ENCODE measurements at regions not wholly inside any gene's neighbourhood (a gene's known extent, or its start where the extent isn't known, plus 50 kb on each side); places are given as distances from the start of the nearest gene placed in this dataset.

GRCh38 chr2:67888351-67889005 lies 174.3 kb downstream of the C1D start:
- Histone ChIP-seq H3K4me3 (no peak overlapping the region), H3K27me3 (no peaks in the 10 kb centered on the region), H3K27ac (no peak overlapping the region), H3K4me1 (replicated peaks in 1 of 2) (no peaks in the 10 kb centered on the region), H3K9me3 (replicated peaks in 1 of 3) (no peaks in the 10 kb centered on the region), H3K36me3 (replicated peaks in 1 of 2) (no peaks in the 10 kb centered on the region)
- intact Hi-C loops (cut with DNase I) = no loop called here
- no peak for DNase-seq
- TF ChIP-seq POLR2A (IDR thresholded peaks at IDR 0.05) (no peak), CTCF (IDR thresholded peaks at IDR 0.05) (no peak)

GRCh38 chr2:67889056-67889455 lies 173.7 kb downstream of the C1D start:
- WGBS, 4 donors = 87 to 100% (median 93%) methylated on average over 2 of the region's 2 CpGs
- Histone ChIP-seq H3K36me3 (replicated peaks in 1 of 2) (no peaks in the 10 kb centered on the region), H3K4me1 (replicated peaks in 1 of 2) (no peaks in the 10 kb centered on the region), H3K4me3 (no peak overlapping the region), H3K27ac (no peak overlapping the region), H3K27me3 (no peaks in the 10 kb centered on the region), H3K9me3 (replicated peaks in 1 of 3) (no peaks in the 10 kb centered on the region)
- DNase-seq = no peak
- TF ChIP-seq POLR2A (IDR thresholded peaks at IDR 0.05) = no peak
- TF ChIP-seq CTCF (IDR thresholded peaks at IDR 0.05) = no peak
- intact Hi-C loops (cut with DNase I) = no loop called here

GRCh38 chr2:67891642-67892041 lies 171.2 kb downstream of the C1D start:
- intact Hi-C loops (cut with DNase I) = no loop called here
- no peak overlapping the region for H3K27ac ChIP-seq
- no peaks in the 10 kb centered on the region for H3K4me1 ChIP-seq (replicated peaks in 1 of 2)
- H3K9me3 ChIP-seq (replicated peaks in 1 of 3) = no peaks in the 10 kb centered on the region
- WGBS, 4 donors = 83 to 93% (median 89%) methylated on average over 1 of the region's 1 CpG
- TF ChIP-seq CTCF (IDR thresholded peaks at IDR 0.05) = no peak
- no peaks in the 10 kb centered on the region for H3K27me3 ChIP-seq
- DNase-seq = no peak
- H3K36me3 ChIP-seq (replicated peaks in 1 of 2) = no peaks in the 10 kb centered on the region
- H3K4me3 ChIP-seq = no peak overlapping the region

- Histone ChIP-seq H3K36me3 (replicated peaks in 1 of 2) (no peaks in the 10 kb centered on the region), H3K4me3 (no peak overlapping the region), H3K27me3 (no peaks in the 10 kb centered on the region), H3K9me3 (replicated peaks in 1 of 3) (no peaks in the 10 kb centered on the region), H3K27ac (no peak overlapping the region), H3K4me1 (replicated peaks in 1 of 2) (no peaks in the 10 kb centered on the region)
- intact Hi-C loops (cut with DNase I) = no loop called here
- 74 to 83% (median 77%) methylated on average over 6 of the region's 6 CpGs for WGBS, 4 donors
- TF ChIP-seq POLR2A (IDR thresholded peaks at IDR 0.05) (no peak), CTCF (IDR thresholded peaks at IDR 0.05) (no peak)
- DNase-seq = no peak
Measured at GRCh38 chr2:67892339-67892846, 170.4 kb downstream of the C1D start.

All from adrenal gland (tissue), 9 donors.